ENCODE measurements at regions not wholly inside any gene's neighbourhood (a gene's known extent, or its start where the extent isn't known, plus 50 kb on each side); places are given as distances from the start of the nearest gene placed in this dataset.

GRCh38 chr13:73957889-73958288, 176.3 kb downstream of the KLF12 start:
- no peak for TF ChIP-seq EZH2phosphoT487 (IDR thresholded peaks at IDR 0.05; ENCODE audit: low read depth, severe bottlenecking, unreplicated experiment)
- TF ChIP-seq CTCF (IDR thresholded peaks at IDR 0.05; ENCODE audit: poor library complexity) = no peak
- no peak for TF ChIP-seq EZH2 (IDR thresholded peaks at IDR 0.05; ENCODE audit: borderline replicate concordance)

All from hepatocyte (in vitro differentiated cells).